HFF-Myc (cell line): ENCODE measurements at regions not wholly inside any gene's neighbourhood (a gene's known extent, or its start where the extent isn't known, plus 50 kb on each side); places are given as distances from the start of the nearest gene placed in this dataset.

ENCODE experiments used
- DNase-seq: peaks from one replicate; pipeline ENCODE4 v3.0.0-alpha.2; 2011; ENCODE audit warnings: low read depth; ENCODE audit errors: extremely low read depth
- H3K4me3 ChIP-seq: replicated peaks from 2 replicates; pipeline ENCODE4 v1.5.1; 2011; ENCODE audit warnings: low read depth, mild to moderate bottlenecking, control low read depth, low read length
- TF ChIP-seq, protein P1 (sequence below): IDR thresholded peaks from 2 replicates; pipeline ENCODE4 v1.5.1; 2012; ENCODE audit warnings: mild to moderate bottlenecking, low read depth, low read length, control low read depth; ENCODE audit errors: missing control alignments

DNA sequence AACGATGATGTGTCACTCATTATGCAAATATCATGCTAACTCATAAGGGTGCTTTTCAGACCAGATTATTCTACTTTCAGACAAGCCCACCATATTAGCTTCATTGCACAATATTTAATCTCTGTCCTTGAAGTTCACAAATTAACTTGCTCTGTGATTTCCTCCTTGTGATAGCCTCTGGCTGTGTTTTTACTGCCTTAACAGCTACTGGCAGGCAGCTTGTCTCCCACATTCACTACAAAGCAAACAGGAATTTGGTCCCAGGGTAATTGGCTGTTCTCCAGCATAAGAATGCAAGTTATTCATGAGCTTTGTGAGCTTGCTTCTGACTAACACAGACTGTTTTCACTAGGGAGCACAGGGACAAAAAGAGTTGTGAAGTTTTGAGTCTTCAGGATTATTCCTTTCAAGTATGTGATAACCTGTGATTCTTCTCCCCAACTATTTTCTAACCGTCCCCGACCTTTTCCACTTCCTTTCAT is 87.9 kb upstream of the HMCN1 start:
- no peak overlapping the region; the same call in 1 of the 2 replicates for H3K4me3 ChIP-seq
- DNase-seq = peak; percentile 97

DNA sequence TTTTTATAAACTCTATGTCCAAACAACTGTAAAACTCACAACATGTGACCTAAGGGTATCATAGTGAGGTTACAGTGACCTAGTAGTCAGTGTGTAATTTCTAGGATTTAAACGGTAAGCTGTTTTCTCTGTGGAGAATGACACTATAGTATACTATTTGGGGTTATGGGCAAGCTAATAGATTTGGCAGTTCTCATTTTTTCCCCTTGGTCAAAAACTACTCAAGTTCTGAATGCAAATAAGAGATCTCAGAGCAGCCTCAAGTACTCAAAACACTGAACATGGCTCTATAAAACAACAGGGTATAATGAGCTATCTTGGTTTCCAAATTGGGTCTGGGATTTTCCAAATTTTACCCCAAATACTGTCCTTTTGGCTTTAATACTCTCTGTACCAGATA is 88.5 kb upstream of the HMCN1 start:
- TF ChIP-seq, protein P1, sequence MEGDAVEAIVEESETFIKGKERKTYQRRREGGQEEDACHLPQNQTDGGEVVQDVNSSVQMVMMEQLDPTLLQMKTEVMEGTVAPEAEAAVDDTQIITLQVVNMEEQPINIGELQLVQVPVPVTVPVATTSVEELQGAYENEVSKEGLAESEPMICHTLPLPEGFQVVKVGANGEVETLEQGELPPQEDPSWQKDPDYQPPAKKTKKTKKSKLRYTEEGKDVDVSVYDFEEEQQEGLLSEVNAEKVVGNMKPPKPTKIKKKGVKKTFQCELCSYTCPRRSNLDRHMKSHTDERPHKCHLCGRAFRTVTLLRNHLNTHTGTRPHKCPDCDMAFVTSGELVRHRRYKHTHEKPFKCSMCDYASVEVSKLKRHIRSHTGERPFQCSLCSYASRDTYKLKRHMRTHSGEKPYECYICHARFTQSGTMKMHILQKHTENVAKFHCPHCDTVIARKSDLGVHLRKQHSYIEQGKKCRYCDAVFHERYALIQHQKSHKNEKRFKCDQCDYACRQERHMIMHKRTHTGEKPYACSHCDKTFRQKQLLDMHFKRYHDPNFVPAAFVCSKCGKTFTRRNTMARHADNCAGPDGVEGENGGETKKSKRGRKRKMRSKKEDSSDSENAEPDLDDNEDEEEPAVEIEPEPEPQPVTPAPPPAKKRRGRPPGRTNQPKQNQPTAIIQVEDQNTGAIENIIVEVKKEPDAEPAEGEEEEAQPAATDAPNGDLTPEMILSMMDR = no peak

More for the DNA sequence above, 87.9 kb upstream of the HMCN1 start:
- TF ChIP-seq, protein P1 = no peak

DNA sequence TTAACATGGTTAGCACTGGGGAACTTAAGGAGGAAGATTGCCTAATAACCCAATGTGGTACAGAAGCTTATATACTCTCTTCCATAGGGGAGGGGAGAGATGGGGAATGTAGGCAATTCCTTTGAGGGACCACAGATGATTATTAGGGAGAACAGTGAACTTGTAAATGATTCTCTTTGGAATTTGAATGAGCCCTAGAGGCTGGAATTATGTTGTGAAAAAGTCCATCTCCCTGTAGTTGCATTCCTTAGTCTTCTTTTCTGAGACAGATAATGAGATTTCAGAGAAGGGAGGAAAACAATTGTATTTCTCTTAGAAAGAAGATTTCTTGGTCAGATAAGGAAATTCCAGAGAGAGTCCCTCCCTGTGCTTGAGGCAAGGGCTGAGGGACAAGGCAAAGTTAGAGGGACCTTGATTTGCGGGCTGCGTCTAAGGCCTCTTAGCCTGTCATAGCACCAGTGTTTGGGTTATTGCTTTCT is 89.0 kb upstream of the HMCN1 start:
- no peak for DNase-seq

More for the DNA sequence above, 88.5 kb upstream of the HMCN1 start:
- no peak for DNase-seq
- H3K4me3 ChIP-seq = no peak overlapping the region

DNA sequence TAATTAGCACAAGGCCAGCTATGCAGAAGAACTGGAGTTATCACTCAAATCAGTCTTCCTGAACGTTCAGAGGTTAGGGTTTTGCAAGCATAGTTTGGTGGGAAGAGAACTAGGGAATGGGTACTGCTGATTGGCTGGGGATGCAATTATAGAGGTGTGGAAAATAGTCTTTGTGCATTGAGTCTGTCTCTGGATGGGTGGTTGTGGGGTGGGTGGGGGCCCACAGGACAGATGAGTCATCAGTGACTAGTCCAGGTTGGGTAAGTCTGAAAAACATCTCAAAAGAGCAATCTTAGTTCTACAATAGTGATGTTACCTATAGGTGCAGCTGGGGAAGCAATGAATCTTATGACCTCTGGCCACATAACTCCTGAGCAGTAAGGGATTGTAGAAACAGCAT is 89.7 kb upstream of the HMCN1 start:
- H3K4me3 ChIP-seq = no peak overlapping the region
- DNase-seq = no peak
- TF ChIP-seq, protein P1 = no peak

More for the DNA sequence above, 89.0 kb upstream of the HMCN1 start:
- TF ChIP-seq, protein P1 = no peak
- no peak overlapping the region for H3K4me3 ChIP-seq

DNA sequence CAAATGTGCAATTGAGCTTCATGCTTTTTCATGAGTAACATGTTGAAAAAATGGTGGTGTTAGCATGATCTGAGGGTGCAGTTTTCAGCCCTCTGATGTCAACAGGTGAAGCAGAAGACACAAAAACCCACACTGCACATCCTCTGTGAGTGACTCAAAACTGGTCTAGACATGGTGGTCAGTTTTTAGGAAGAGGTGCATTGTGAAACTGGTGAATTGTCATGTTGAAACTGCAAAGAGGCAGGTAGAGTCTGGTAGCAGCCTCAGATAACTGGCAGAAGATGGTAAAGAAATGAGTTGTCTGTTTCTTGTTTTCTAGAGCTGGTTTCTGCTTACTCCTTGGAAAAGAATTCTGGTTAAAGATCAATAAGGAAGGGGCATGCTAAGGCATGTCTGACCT is 97.3 kb upstream of the HMCN1 start:
- DNase-seq = no peak
- no peak overlapping the region for H3K4me3 ChIP-seq
- TF ChIP-seq, protein P1 = no peak

DNA sequence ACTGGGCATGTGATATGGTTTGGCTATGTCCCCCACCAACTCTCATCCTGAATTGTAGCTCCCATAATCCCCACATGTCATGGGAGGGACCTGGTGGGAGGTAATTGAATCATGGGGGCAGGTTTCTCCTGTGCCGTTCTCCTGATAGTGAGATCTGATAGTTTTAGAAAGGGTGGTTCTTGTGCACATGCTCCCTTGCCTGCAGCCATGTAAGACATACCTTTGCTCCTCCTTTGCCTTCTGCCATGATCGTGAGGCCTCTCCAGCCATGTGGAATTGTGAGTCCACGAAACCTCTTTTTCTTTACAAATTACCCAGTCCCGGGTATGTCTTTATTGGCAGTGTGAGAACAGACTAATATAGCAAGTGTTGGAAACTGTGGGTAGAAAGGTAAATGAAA is 99.5 kb upstream of the HMCN1 start:
- H3K4me3 ChIP-seq = no peak overlapping the region
- no peak for DNase-seq
- TF ChIP-seq, protein P1 = no peak
